ENCODE measurements at regions not wholly inside any gene's neighbourhood (a gene's known extent, or its start where the extent isn't known, plus 50 kb on each side); places are given as distances from the start of the nearest gene placed in this dataset.

DNA sequence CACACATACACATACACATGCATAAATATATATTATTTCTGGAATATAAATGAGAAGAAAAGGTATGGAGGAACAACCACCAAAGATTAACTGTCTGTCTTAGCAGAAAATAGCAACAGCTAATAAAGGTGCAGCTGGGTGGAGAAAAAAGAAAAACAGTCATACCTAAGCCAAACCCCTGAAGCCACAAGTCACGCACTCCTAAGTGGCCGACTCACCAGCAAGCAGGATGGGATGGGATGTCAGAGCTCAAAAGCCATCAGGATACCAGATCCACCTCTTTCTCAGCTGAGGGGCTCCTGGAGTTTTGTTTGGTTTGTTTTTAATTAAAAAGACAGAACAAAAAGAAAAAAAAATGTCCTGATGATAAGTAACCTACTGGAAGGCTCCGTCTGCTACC is 64.7 kb upstream of the HIVEP3 start:
- TF ChIP-seq, protein P1, sequence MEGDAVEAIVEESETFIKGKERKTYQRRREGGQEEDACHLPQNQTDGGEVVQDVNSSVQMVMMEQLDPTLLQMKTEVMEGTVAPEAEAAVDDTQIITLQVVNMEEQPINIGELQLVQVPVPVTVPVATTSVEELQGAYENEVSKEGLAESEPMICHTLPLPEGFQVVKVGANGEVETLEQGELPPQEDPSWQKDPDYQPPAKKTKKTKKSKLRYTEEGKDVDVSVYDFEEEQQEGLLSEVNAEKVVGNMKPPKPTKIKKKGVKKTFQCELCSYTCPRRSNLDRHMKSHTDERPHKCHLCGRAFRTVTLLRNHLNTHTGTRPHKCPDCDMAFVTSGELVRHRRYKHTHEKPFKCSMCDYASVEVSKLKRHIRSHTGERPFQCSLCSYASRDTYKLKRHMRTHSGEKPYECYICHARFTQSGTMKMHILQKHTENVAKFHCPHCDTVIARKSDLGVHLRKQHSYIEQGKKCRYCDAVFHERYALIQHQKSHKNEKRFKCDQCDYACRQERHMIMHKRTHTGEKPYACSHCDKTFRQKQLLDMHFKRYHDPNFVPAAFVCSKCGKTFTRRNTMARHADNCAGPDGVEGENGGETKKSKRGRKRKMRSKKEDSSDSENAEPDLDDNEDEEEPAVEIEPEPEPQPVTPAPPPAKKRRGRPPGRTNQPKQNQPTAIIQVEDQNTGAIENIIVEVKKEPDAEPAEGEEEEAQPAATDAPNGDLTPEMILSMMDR (IDR thresholded peaks at IDR 0.05; ENCODE audit: low read depth, low read length, missing control alignments): no peak
- Histone ChIP-seq H3K27ac (no peak overlapping the region), H3K36me3 (replicated peaks) (no peaks in the 10 kb centered on the region), H3K27me3 (replicated peaks) (no peaks in the 10 kb centered on the region), H3K4me3 (ENCODE audit: low read depth, low read length) (no peak overlapping the region)
- DNase-seq: no peak
- in situ Hi-C loops (cut with HindIII; ENCODE audit: low pct_ligation_motif_present, low sequenced_read_pairs): no loop called here

DNA sequence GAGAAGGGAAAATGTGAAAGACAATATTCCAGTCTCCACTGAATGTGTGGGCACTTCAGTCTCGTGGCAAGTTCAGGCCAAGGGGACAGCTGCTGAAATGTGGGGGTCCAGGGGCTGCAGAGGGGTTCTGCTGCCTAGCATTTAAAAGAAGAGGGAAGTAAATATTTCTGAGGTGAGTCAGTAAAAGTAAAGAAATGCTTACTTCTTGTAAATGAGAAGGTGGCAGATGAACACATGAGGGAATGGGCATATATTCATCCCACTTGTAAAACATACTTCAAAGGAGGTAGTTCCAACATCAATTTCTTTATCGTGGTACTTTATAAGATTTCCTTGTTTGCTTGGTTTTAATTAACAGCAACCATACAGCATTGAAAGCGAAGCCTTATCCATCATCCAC is 63.1 kb upstream of the HIVEP3 start:
- in situ Hi-C loops (cut with HindIII; ENCODE audit: low pct_ligation_motif_present, low sequenced_read_pairs): no loop called here
- no peaks in the 10 kb centered on the region for H3K36me3 ChIP-seq (replicated peaks)
- H3K27me3 ChIP-seq (replicated peaks): no peaks in the 10 kb centered on the region
- no peak for DNase-seq
- H3K4me3 ChIP-seq (ENCODE audit: low read depth, low read length): no peak overlapping the region
- no peak overlapping the region for H3K27ac ChIP-seq
- TF ChIP-seq, protein P1 (IDR thresholded peaks at IDR 0.05; ENCODE audit: low read depth, low read length, missing control alignments): no peak

DNA sequence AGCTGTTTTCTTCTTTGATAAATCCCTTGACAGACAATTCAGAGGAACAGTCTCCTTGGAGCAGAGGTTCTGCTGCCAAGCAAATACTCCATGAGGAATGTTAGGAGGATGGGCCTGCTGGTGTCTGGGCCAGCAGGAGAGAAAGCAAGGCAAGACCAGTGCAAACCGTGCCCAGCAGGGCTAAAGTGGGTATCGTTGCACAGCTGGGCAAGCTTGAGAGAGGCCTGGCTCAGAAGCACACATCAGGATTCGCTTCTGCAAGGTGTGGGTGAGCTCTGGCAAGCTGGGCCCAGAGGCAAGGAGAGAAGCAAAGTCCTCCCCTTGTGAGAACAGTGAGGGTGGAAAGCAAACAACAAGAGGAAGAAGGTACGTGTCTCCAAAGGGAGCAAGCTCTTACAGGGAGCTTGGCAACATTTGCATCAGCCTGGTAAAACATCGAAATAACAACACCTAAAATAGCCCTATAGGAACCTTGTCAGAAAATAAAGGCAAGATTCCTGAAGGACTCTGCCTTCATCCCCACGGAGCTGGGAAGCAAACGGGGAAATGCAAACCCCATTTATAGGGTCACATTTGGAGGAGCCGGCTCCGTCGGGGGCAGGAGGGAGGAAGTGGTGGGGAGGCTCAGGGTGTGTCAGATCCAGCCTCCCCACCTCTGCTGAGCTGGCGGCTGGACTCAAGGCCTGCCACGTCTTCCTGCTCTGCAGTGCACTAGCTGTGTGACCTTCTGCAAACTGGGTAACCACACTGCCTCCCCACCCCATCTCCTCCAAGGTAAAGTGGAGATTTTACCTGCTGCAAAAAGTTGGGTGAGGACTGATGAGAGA is 62.3 kb upstream of the HIVEP3 start:
- TF ChIP-seq, protein P1 (IDR thresholded peaks at IDR 0.05; ENCODE audit: low read depth, low read length, missing control alignments): no peak
- Histone ChIP-seq H3K36me3 (replicated peaks) (no peaks in the 10 kb centered on the region), H3K27me3 (replicated peaks) (no peaks in the 10 kb centered on the region), H3K4me3 (ENCODE audit: low read depth, low read length) (no peak overlapping the region), H3K27ac (no peak overlapping the region)
- in situ Hi-C loops (cut with HindIII; ENCODE audit: low pct_ligation_motif_present, low sequenced_read_pairs): no loop called here
- DNase-seq: no peak

DNA sequence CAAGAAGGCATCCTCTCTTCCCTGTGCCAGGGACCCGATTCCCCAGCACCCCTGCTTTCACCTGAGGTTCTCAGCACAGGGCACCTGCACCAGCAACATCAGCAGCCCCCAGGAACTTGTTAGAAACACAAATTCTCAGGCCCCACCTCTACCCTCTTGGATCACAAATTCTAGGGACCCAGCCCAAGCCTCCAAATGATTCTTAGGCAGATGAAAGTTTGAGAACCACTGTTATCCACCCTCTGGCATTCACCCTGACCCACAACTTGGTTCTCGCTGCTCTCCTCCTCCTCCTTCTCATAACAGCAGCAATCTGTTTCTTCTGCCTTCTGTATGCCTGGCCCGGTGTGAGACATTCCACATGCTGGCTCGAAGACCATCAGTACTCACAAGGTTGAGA is 60.3 kb upstream of the HIVEP3 start:
- TF ChIP-seq, protein P1 (IDR thresholded peaks at IDR 0.05; ENCODE audit: low read depth, low read length, missing control alignments): no peak
- no peaks in the 10 kb centered on the region for H3K36me3 ChIP-seq (replicated peaks)
- H3K27ac ChIP-seq: no peak overlapping the region
- DNase-seq: no peak
- no peaks in the 10 kb centered on the region for H3K27me3 ChIP-seq (replicated peaks)
- H3K4me3 ChIP-seq (ENCODE audit: low read depth, low read length): no peak overlapping the region
- in situ Hi-C loops (cut with HindIII; ENCODE audit: low pct_ligation_motif_present, low sequenced_read_pairs): no loop called here

DNA sequence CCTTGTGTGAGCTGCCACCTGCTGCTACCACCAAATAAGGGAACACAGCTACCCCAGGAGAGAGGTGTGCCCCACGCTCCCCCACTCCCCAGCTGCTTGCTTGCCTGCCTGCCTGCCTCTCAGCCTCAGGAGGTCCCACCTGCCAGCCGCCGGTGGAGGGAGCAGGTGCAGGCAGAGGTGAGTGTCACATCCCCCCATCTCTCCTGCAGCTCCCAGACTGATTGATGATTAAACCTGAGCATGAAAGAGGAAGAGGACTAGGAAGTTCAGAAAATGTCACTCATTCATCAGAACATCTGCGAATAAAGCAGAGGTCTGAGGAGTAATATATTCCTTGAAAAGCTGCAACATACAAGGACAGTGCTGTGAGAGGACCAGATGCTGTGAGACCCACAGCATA is 58.6 kb upstream of the HIVEP3 start:
- DNase-seq: no peak
- Histone ChIP-seq H3K36me3 (replicated peaks) (no peaks in the 10 kb centered on the region), H3K27ac (no peak overlapping the region), H3K4me3 (ENCODE audit: low read depth, low read length) (no peak overlapping the region), H3K27me3 (replicated peaks) (no peaks in the 10 kb centered on the region)
- in situ Hi-C loops (cut with HindIII; ENCODE audit: low pct_ligation_motif_present, low sequenced_read_pairs): no loop called here
- TF ChIP-seq, protein P1 (IDR thresholded peaks at IDR 0.05; ENCODE audit: low read depth, low read length, missing control alignments): no peak

- Histone ChIP-seq H3K4me3 (ENCODE audit: low read depth, low read length) (no peak overlapping the region), H3K27ac (no peak overlapping the region), H3K27me3 (replicated peaks) (no peaks in the 10 kb centered on the region), H3K36me3 (replicated peaks) (no peaks in the 10 kb centered on the region)
- no peak for DNase-seq
- in situ Hi-C loops (cut with HindIII; ENCODE audit: low pct_ligation_motif_present, low sequenced_read_pairs): no loop called here
- TF ChIP-seq, protein P1 (IDR thresholded peaks at IDR 0.05; ENCODE audit: low read depth, low read length, missing control alignments): no peak
Observed at GRCh38 chr1:41976671-41977070, 57.9 kb upstream of the HIVEP3 start.

Data from brain microvascular endothelial cell (primary cell).